ENCODE measurements at regions not wholly inside any gene's neighbourhood (a gene's known extent, or its start where the extent isn't known, plus 50 kb on each side); places are given as distances from the start of the nearest gene placed in this dataset.

DNA sequence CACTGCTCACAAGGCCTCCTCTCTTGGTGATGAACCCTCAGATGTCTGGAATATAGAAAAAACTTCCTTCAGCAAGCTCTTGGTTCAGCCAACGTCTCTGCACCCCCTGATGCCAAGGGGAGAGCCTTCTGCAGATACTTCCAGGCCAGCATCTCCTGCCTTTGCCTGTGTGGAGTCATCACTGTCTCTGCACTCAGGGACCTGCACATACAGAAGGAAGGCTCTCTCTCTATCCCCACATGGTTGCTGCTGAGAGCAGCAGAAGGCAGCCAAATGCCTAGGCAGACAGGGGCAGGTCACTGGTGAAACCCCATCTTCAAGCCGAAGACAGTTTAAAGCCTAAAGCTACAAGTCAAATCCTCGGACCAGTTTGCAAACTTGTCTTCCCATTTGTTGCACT, 137.6 kb downstream of the WDR11 start (continued):
- TF ChIP-seq NFXL1 (IDR thresholded peaks at IDR 0.05; ENCODE audit: borderline replicate concordance) (no peak), ETV6 (conservative IDR thresholded peaks at IDR 0.05 in 1 of 2, IDR thresholded peaks at IDR 0.05 in 1 of 2; ENCODE audit: borderline replicate concordance in 1 of 2, low read depth in 1 of 2) (no peak)

GRCh38 chr10:120989279-120989678, 138.1 kb downstream of the WDR11 start:
- no peak for DNase-seq (ENCODE audit: low read depth, low spot score)
- ChIA-PET CTCF (no interaction called here), RAD21 (ENCODE audit: unreplicated experiment) (no interaction called here), POLR2A (no interaction called here), SMC1A (ENCODE audit: uncharacterized antibody, unreplicated experiment) (no interaction called here)
- 19% methylated on average over 2 of the region's 2 CpGs for WGBS (ENCODE audit: insufficient coverage, insufficient replicate concordance, low lambda C conversion rate, missing lambda C conversion rate)
- no peaks in the 10 kb centered on the region for H4K20me1 ChIP-seq (ENCODE audit: control insufficient read depth, insufficient read depth)
- no peak for FAIRE-seq
- intact Hi-C loops (cut with micrococcal nuclease; ENCODE audit: unreplicated experiment), result no loop called here
- in situ Hi-C loops (cut with MboI), result no loop called here
- BruUV-seq (replicated peaks), result no TSS peak
- TF ChIP-seq NFYA (IDR thresholded peaks at IDR 0.05; ENCODE audit: borderline replicate concordance, low read depth, low read length), result no peak
- no peak for TF ChIP-seq NFXL1 (IDR thresholded peaks at IDR 0.05; ENCODE audit: borderline replicate concordance)
- no peak for TF ChIP-seq MEF2A (IDR thresholded peaks at IDR 0.05; ENCODE audit: insufficient read depth, low read depth, low read length)
- no peaks in the 10 kb centered on the region; the same call in 2 of the 3 replicates for H3K9me3 ChIP-seq (replicated peaks; ENCODE audit: control insufficient read depth, insufficient read depth, low read length)
- H2AFZ ChIP-seq (ENCODE audit: control insufficient read depth, low read depth, low read length), result no peak overlapping the region
- no peaks in the 10 kb centered on the region for H3K36me3 ChIP-seq (ENCODE audit: control insufficient read depth in 2 of 2, insufficient read depth in 2 of 2, low read length in 1 of 2)
- ATAC-seq, result no peak
- H3K27me3 ChIP-seq (replicated peaks in 1 of 2; ENCODE audit: control insufficient read depth in 2 of 2, insufficient read depth in 2 of 2, low read length in 1 of 2), result no peaks in the 10 kb centered on the region
- H3K4me3 ChIP-seq, result no peak overlapping the region
- H3K4me2 ChIP-seq (ENCODE audit: control insufficient read depth, insufficient read depth), result no peak overlapping the region
- H3K9ac ChIP-seq (ENCODE audit: control insufficient read depth, insufficient read depth, low read length), result no peak overlapping the region
- H3K79me2 ChIP-seq (ENCODE audit: control insufficient read depth, insufficient read depth, low read length), result no peaks in the 10 kb centered on the region
- H3K27ac ChIP-seq (ENCODE audit: control insufficient read depth, insufficient read depth), result no peak overlapping the region
- no peaks in the 10 kb centered on the region for H3K4me1 ChIP-seq (ENCODE audit: control insufficient read depth, insufficient read depth, low read length)

DNA sequence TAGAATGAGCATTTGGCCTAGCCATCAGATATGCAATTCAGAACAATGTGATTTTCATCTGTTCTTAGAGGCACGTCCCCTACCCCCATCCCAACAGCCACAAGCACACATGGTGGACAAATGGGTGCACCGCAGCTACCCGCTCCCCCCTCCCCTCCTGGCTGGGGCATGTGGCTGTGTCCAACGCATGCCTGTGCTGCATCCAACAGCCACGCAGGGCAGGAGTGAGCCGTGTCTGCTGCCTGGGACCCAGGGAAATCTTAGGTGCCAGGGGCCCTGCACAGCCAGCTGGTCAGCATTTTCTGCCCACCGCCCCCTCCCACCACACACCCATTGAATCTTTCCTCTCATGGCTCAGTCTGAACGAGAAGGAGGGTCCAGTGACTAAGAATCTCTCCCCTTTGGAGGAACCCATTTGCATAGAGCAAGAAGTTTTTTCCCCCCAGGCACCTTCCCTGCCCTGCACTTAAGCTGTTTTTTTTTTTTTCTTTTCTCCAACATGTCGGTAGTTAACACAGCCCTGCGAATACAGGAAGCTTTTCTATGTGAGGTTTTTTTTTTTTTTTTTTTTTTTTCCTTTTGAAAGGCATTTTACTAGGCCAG, 138.9 kb downstream of the WDR11 start:
- Histone ChIP-seq H3K79me2 (ENCODE audit: control insufficient read depth, insufficient read depth, low read length) (no peaks in the 10 kb centered on the region), H3K27me3 (replicated peaks in 1 of 2; ENCODE audit: control insufficient read depth in 2 of 2, insufficient read depth in 2 of 2, low read length in 1 of 2) (no peaks in the 10 kb centered on the region), H3K9ac (ENCODE audit: control insufficient read depth, insufficient read depth, low read length) (no peak overlapping the region), H2AFZ (ENCODE audit: control insufficient read depth, low read depth, low read length) (no peak overlapping the region), H3K36me3 (ENCODE audit: control insufficient read depth in 2 of 2, insufficient read depth in 2 of 2, low read length in 1 of 2) (no peaks in the 10 kb centered on the region), H3K27ac (ENCODE audit: control insufficient read depth, insufficient read depth) (no peak overlapping the region), H4K20me1 (ENCODE audit: control insufficient read depth, insufficient read depth) (no peaks in the 10 kb centered on the region), H3K4me3 (no peak overlapping the region), H3K9me3 (replicated peaks; ENCODE audit: control insufficient read depth, insufficient read depth, low read length) (no peaks in the 10 kb centered on the region; the same call in 2 of the 3 replicates), H3K4me2 (ENCODE audit: control insufficient read depth, insufficient read depth) (no peak overlapping the region), H3K4me1 (ENCODE audit: control insufficient read depth, insufficient read depth, low read length) (no peaks in the 10 kb centered on the region)
- TF ChIP-seq NR2F1 (conservative IDR thresholded peaks at IDR 0.05), result no peak
- TF ChIP-seq RAD51 (IDR thresholded peaks at IDR 0.05), result no peak
- TF ChIP-seq MEF2B (IDR thresholded peaks at IDR 0.05; ENCODE audit: partially characterized antibody, poor library complexity, severe bottlenecking), result no peak
- no peak for TF ChIP-seq GATAD2B (conservative IDR thresholded peaks at IDR 0.05; ENCODE audit: low read depth)
- no peak for TF ChIP-seq SMARCA5 (IDR thresholded peaks at IDR 0.05)
- no peak for TF ChIP-seq RUNX3 (IDR thresholded peaks at IDR 0.05; ENCODE audit: low read length)
- no peak for TF ChIP-seq E2F4 (IDR thresholded peaks at IDR 0.05; ENCODE audit: low read depth, low read length)
- in situ Hi-C loops (cut with MboI), result no loop called here
- 23% methylated on average over 8 of the region's 10 CpGs for WGBS (ENCODE audit: insufficient coverage, insufficient replicate concordance, low lambda C conversion rate, missing lambda C conversion rate)
- intact Hi-C loops (cut with micrococcal nuclease; ENCODE audit: unreplicated experiment), result no loop called here
- CTCF ChIA-PET, result no interaction called here
- RAD21 ChIA-PET (ENCODE audit: unreplicated experiment), result no interaction called here
- DNase-seq (ENCODE audit: low read depth, low spot score) (no peak), ATAC-seq (no peak), FAIRE-seq (no peak)
- BruUV-seq (replicated peaks), result no TSS peak
- POLR2A ChIA-PET, result interaction anchor here (0.7 kb wide), 1 partner anchor 212 kb away, joined by 5 read pairs; no protein-coding TSS in a partner anchor
- SMC1A ChIA-PET (ENCODE audit: uncharacterized antibody, unreplicated experiment), result no interaction called here

All from GM12878 (cell line).